Astrocyte (in vitro differentiated cells and primary cell): ENCODE measurements at regions not wholly inside any gene's neighbourhood (a gene's known extent, or its start where the extent isn't known, plus 50 kb on each side); places are given as distances from the start of the nearest gene placed in this dataset.

Experiments
- CTCF ChIP-seq: IDR thresholded peaks from 2 replicates; pipeline ENCODE4 v1.5.1; 2011; ENCODE audit warnings: low read depth, mild to moderate bottlenecking, inconsistent platforms, low read length, moderate library complexity; ENCODE audit not compliant: insufficient read depth
- EZH2 ChIP-seq: IDR thresholded peaks from 2 replicates; pipeline ENCODE4 v1.6.1; 2012; ENCODE audit warnings: mild to moderate bottlenecking, low read length, inconsistent platforms; ENCODE audit not compliant: insufficient read depth

GRCh38 chr20:57774951-57775350, 65.1 kb upstream of the PMEPA1 start:
- no peak for TF ChIP-seq CTCF
- no peak for TF ChIP-seq EZH2
